NB4 (cell line): ENCODE measurements at regions not wholly inside any gene's neighbourhood (a gene's known extent, or its start where the extent isn't known, plus 50 kb on each side); places are given as distances from the start of the nearest gene placed in this dataset.

Experiments used
- CTCF ChIP-seq: IDR thresholded peaks from one replicate; pipeline ENCODE4 v1.5.1; 2012; ENCODE audit warnings: low read depth, low read length
- MYC ChIP-seq: IDR thresholded peaks from 2 replicates; pipeline ENCODE4 v1.6.1; 2011; ENCODE audit warnings: low read depth, low read length
- POLR2A ChIP-seq: IDR thresholded peaks from 2 replicates; pipeline ENCODE4 v1.6.1; 2011; ENCODE audit warnings: mild to moderate bottlenecking; ENCODE audit not compliant: insufficient read length; ENCODE audit errors: extremely low read depth
- TF ChIP-seq, protein P1 (sequence below): IDR thresholded peaks from 2 replicates; pipeline ENCODE4 v1.6.1; 2011; ENCODE audit warnings: low read depth, low read length

GRCh38 chr18:8933714-8934284 lies 168.7 kb upstream of the NDUFV2 start:
- no peak for TF ChIP-seq CTCF
- TF ChIP-seq, protein P1, sequence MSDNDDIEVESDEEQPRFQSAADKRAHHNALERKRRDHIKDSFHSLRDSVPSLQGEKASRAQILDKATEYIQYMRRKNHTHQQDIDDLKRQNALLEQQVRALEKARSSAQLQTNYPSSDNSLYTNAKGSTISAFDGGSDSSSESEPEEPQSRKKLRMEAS, result no peak
- no peak for TF ChIP-seq POLR2A
- no peak for TF ChIP-seq MYC
